OCI-LY1 (cell line): ENCODE measurements at regions not wholly inside any gene's neighbourhood (a gene's known extent, or its start where the extent isn't known, plus 50 kb on each side); places are given as distances from the start of the nearest gene placed in this dataset.

Experiments used
- CTCF ChIP-seq: fragments of 200-600 bp; sonication (generic), shearing (Covaris generic); IDR thresholded peaks from 2 replicates; pipeline ENCODE4 v1.5.1; 2017; ENCODE audit warnings: mild to moderate bottlenecking, antibody characterized with exemption, low read length, moderate library complexity, mixed read lengths
- EZH2 ChIP-seq: fragments of 200-600 bp; sonication (generic), shearing (Covaris generic); IDR thresholded peaks from 2 replicates; pipeline ENCODE4 v1.8.0; 2017; ENCODE audit warnings: borderline replicate concordance, mixed run types, mild to moderate bottlenecking, antibody characterized with exemption, low read length, moderate library complexity, mixed read lengths

DNA sequence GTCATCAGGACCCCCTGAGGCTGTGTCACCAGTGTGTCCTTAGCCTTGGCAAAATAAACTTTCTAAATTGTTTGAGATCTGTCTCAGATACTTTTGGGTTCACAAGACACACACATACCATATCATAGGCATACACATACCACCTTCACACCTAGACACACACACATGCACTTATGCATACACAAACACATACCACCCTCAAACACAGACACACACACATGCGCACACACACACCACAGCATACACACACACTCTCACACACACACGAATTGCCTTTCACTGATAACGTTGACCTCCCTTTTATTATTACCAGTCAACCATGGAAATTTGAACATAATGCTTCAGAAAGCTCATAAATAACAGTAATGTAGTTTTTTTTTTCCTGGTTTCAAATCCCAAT is 108.6 kb upstream of the MYLIP start:
- TF ChIP-seq CTCF, result no peak
- no peak for TF ChIP-seq EZH2
